ENCODE measurements at regions not wholly inside any gene's neighbourhood (a gene's known extent, or its start where the extent isn't known, plus 50 kb on each side); places are given as distances from the start of the nearest gene placed in this dataset.

GRCh38 chr12:108037960-108038359 is 91.1 kb upstream of the WSCD2 start:
- DNase-seq (ENCODE audit: low read depth) = no peak

DNA sequence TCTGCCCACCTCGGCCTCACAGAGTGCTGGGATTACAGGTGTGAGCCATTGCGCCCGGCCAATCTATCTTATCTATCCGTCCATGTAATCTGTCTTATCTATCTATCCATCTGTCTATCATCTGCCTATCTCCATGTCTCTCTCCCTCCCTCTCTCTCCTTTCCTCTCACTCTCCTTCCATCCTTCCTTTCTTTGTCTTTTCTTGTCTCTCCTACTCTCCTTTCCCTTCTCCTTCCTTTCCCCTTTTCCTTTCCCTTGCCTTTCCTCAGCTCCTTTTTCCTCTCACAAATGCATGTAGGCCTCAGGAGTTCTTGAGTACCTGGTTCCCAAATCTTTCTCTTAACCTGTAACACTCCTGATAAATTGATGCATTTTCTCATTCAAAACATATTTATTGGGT is 89.3 kb upstream of the WSCD2 start:
- no peak for DNase-seq (ENCODE audit: low read depth)

DNA sequence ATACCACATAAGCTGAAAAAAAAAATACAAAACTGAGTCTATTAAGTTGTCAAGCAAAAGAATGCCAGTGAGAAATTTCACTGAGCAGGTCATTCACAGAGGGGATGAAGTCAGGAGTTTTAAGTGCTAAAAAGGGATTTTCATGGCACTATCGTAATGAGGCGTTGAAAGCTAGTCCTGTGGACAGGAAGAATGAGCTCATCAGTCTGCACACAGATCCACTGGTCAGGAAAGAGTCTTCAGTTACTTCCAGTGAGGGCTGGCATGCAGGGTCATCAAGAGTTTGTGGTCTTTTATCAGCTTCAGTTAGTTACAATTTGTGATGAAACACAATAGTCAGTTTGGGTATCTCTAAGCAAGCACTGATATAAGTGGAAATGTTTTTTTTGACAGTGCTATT is 88.1 kb upstream of the WSCD2 start:
- DNase-seq (ENCODE audit: low read depth) = no peak

DNA sequence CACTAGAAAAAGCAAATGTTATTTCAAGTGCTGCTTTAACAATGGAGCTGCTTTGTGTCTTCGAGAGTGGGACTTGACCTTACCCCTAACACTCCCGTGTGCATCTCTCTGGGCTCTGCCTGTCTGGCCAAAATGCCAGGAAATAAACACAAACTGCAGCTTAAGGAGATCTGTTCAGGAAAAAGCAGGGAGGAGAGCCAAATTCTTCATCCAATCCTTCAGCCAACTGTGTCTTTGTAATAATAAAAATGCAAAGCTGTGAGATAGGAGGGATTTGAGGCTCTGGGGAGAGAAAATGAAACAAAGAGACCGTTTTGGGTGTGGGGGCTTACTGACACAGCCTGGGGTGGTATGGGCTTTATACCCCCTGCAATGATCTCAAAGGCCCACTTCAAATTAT is 85.8 kb upstream of the WSCD2 start:
- DNase-seq (ENCODE audit: low read depth) = no peak

GRCh38 chr12:108043750-108044533 is 85.1 kb upstream of the WSCD2 start:
- no peak for DNase-seq (ENCODE audit: low read depth)

GRCh38 chr12:108046135-108046534 is 83.0 kb upstream of the WSCD2 start:
- no peak for DNase-seq (ENCODE audit: low read depth)

DNA sequence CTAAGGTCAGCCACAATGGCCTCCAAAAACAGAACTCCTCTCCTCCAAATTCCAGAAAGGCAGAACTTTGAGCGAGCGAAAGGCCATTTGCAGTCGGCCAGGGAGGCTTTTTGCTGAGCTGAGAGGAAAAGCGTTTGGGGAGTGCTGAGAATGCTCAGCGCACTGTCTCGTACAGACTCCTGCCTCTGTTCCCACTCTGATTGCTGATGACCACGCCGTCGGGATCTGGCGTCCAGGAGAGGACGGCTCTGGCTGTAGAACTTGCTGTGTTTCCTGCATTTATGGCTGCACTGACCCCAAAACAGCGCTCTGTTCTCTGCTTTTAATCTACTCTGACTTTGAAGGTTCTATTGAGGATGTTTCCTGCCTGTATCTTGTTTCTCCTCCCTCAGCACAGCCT is 82.4 kb upstream of the WSCD2 start:
- no peak for DNase-seq (ENCODE audit: low read depth)

- DNase-seq (ENCODE audit: low read depth) = no peak
Observed at GRCh38 chr12:108047071-108047550, 82.0 kb upstream of the WSCD2 start.

- no peak for DNase-seq (ENCODE audit: low read depth)
Observed at GRCh38 chr12:108048686-108049085, 80.4 kb upstream of the WSCD2 start.

DNA sequence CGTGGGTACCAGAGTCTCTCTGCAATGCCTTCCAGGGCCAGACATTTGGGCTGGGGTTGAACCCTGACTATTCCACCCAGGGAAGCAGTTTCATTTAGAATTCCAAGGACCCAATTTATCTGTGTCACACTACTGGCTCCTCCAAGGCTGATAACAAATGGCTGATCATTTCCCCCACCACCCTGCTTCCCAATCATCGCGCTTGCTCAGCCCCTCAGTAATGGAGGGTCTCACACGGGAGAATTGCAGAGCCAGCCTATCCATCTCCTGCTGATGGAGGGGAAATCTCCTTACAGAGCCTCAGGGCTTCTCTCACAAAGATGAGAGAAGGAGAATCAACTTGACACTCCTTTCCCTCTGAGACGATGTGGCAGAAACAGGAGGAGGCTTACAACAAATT is 78.4 kb upstream of the WSCD2 start:
- no peak for DNase-seq (ENCODE audit: low read depth)

DNA sequence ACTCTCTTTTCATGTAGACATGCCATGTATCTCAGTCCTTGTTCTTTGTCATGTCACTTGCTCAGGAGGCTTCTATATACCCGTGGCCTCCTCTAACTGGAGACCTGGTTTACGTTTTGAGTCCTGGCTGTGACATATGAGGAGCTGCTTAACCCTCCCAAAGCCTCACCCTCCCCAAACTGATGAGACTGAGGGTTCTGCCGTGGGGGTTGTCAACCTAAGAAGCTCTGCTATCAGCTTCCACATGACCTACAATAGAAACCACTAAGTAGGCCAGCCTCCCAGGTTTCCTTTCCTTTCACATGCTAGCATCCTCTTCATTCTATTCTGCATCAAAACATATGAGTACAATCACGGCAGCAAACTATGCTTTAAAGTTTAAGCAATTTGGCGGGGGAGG is 76.8 kb upstream of the WSCD2 start:
- DNase-seq (ENCODE audit: low read depth) = no peak

GRCh38 chr12:108053512-108053911 is 75.6 kb upstream of the WSCD2 start:
- DNase-seq (ENCODE audit: low read depth) = no peak

DNA sequence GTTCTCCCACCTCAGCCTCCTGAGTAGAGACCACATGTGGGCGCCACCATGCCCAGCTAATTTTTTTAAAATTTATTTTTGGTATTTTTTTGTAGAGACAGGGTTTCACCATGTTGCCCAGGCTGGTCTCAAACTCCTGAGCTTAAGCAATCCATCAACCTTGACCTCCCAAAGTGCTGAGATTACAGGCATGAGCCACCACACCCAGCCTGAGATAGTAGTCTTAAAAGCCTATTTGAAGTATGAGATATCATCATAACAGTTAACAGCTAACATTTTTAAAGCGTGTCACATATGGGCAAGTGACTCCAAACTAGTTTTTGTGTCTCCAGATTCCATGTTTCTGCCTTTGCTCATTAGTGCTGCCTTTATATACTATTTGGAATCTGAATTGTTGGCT is 74.6 kb upstream of the WSCD2 start:
- no peak for DNase-seq (ENCODE audit: low read depth)

GRCh38 chr12:108055141-108055540 is 73.9 kb upstream of the WSCD2 start:
- DNase-seq (ENCODE audit: low read depth) = no peak

GRCh38 chr12:108060067-108060466 is 69.0 kb upstream of the WSCD2 start:
- DNase-seq (ENCODE audit: low read depth) = no peak

DNA sequence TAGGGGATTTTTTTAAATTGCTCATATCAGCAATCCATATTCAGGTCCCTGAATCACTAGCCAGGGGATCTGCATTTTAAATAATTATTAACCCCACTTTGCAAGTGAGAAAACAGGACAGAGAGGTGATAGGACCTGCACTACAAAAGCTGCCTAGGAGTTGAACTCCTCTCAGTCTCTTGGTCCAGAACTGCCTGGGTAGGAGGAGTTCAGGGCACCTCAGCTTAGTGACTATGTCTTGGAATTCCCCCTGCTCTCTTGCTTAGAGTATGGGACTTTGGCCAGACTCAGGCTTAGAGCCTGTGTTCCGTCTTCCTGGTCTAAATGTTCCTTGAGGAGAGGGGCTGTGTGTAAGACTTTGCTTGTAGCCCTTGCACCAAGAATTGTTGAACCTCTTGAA is 68.2 kb upstream of the WSCD2 start:
- no peak for DNase-seq (ENCODE audit: low read depth)

DNA sequence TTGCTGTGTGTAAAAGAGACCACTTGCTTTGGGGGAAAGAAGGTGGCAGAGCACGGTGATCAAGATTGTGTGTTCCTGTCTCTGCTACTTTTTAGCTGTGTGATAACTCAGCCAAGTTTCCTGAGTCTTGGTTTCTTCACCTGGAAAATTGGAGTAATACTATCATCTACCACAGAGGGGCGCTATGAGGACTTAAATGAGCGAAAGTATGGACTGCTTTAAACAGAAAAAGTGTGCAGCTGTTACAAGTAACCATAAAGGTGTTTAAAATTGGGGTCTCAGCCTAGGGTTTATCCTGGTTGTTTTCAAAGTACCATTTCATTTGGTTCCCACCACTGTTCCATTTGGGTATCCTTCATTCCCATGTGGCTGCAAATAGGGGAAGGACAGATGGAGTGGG is 65.9 kb upstream of the WSCD2 start:
- no peak for DNase-seq (ENCODE audit: low read depth)

GRCh38 chr12:108065069-108065468 is 64.0 kb upstream of the WSCD2 start:
- no peak for DNase-seq (ENCODE audit: low read depth)

- no peak for DNase-seq (ENCODE audit: low read depth)
Observed at GRCh38 chr12:108066583-108067577, 62.2 kb upstream of the WSCD2 start.

DNA sequence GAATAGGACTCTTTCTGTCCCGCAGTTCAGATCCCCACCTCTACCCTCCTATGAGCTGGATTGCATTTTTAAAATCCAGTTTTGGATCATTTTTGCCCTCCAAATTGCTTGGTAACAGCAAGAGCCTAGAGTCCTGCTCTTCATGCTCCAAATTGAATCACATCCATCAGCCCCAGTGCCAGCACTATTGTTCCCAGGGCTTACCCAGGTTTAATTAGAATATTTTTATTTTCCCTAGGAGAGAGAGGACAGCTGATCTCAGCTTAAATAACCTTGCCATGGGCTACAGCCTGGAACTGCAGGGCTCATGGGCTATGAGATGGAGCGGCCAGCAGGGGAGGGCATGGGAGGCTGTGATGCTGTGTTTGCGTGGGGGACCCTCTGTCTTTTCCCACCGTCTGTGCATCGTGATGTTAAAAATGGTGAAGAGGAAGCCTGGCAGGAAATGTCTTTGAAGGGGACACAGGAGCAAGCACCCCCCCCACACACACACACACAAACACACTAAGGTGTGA is 59.4 kb upstream of the WSCD2 start:
- no peak for DNase-seq (ENCODE audit: low read depth)

DNA sequence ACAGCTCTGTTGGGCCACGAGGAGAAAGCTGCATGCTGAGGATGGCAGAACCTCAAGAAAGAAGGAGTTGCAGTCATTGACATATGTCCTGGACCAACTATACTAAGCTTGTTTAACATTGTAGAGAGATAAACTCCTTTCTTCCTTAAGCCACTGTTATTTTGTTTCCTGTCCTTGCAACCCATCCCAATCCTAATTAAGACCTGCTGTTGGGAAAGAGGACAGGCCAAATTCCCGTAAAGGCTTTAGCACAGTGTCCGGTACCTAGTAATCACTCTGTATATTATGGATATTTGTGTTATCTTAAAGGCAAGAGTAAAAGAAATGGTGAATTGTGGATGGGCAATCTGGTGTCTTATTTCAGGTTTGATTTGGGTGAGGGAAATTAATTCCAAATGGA is 53.5 kb upstream of the WSCD2 start:
- DNase-seq (ENCODE audit: low read depth) = no peak

DNA sequence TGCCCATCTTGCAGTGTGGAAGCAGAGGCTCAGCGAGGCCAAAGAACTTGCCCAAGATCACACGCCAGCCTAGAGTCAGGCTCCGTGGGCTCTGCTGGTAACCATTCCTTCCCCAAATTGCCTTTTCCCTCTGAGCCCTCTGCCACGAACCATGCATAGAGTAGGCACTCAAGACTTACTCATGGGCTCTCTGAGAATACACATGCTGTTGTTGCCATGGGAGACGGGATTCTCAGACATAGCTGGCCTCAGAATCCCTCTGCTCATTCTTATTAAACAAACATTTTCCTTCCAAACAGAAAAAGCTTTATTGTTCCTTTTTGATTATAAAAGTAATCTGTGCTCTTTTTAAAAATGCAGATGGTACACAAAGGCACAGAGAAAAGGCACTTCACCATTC is 52.5 kb upstream of the WSCD2 start:
- no peak for DNase-seq (ENCODE audit: low read depth)

DNA sequence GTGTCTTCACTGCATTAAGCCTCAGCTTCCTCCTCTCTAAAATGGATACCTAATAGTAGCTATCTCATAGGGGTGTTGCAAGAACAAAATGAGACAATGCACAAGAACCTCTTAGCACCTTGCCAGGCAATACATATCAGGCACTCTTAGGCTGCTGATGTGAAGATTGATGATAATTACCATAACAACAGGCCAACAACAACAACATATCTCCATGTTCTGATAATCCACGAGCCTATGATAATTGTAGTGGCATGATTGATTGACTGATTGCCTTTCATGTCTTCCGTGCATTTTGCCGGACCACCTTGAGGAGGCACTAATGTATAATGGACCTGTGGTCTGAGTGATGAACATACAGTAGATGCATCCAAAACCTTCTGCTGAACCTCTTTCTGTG is 50.7 kb upstream of the WSCD2 start:
- no peak for DNase-seq (ENCODE audit: low read depth)
